ENCODE measurements at regions not wholly inside any gene's neighbourhood (a gene's known extent, or its start where the extent isn't known, plus 50 kb on each side); places are given as distances from the start of the nearest gene placed in this dataset.
"Not testable (repeated sequence)": the region's sequence is repeated elsewhere in the genome, so short reads cannot be mapped to it uniquely, and the experiment has no call there.

DNA sequence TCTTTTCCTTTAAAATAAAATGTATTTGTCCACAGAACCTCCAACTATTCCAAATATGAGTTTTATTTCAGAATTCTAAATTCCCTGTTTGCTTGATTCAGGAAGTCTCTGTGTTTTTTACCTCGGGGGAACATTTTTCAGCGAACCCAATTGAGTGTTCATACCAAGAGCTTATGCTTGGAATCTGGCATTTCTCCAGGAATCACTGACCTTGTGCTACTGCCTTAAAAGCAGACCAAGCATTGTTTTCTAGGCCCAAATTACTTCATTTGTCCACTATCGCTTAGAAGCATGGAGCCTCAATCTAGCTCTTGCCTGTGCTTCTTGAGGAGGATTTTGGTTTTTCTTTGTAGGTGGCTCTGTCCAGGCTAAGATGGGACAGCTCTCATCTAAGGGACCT is 59.4 kb downstream of the EBLN1 start:
- H3K4me3 ChIP-seq (ENCODE audit: low read depth, low read length) = no peak overlapping the region
- peak; percentile 78 for DNase-seq (ENCODE audit: low read depth)
- TF ChIP-seq, protein P1, sequence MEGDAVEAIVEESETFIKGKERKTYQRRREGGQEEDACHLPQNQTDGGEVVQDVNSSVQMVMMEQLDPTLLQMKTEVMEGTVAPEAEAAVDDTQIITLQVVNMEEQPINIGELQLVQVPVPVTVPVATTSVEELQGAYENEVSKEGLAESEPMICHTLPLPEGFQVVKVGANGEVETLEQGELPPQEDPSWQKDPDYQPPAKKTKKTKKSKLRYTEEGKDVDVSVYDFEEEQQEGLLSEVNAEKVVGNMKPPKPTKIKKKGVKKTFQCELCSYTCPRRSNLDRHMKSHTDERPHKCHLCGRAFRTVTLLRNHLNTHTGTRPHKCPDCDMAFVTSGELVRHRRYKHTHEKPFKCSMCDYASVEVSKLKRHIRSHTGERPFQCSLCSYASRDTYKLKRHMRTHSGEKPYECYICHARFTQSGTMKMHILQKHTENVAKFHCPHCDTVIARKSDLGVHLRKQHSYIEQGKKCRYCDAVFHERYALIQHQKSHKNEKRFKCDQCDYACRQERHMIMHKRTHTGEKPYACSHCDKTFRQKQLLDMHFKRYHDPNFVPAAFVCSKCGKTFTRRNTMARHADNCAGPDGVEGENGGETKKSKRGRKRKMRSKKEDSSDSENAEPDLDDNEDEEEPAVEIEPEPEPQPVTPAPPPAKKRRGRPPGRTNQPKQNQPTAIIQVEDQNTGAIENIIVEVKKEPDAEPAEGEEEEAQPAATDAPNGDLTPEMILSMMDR (conservative IDR thresholded peaks at IDR 0.05; ENCODE audit: low read depth, low read length) = no peak

DNA sequence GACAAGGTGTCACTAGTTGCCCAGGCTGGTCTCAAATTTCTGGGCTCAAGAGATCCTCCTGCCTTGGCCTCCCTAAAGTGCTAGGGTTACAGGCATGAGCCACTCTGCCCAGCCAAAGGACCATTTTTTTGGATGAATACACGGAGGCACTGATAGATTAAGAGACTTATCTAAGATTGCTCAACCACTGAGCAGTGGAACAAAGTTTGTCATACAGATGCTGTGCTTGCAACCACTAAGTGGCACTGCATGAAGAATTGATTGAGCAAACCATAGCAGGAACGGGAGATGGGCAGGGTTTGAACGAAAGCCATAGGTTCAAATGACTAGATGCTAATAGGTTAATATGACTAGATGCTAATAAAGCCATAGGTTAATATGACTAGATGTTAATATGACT is 61.1 kb downstream of the EBLN1 start:
- DNase-seq (ENCODE audit: low read depth) = no peak
- no peak overlapping the region for H3K4me3 ChIP-seq (ENCODE audit: low read depth, low read length)
- TF ChIP-seq, protein P1 (conservative IDR thresholded peaks at IDR 0.05; ENCODE audit: low read depth, low read length) = no peak

DNA sequence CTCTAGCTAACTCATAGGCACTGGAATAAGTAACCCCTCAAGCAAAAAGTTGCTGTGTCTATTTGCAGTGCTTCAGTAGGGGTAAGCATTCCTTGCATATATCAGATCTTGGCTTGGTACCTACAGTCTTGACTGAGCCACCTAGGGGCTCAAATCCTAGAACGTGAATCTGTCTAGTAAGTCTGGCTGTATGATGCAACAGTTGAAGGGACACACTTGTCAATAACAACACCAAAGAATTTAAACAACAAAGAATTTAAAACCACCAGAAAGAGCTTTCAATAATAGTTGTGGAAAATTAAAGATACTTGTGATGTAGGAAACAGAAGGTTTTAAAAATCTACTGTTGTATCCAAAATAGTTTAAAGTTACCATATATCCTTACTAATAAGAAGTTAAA is 65.4 kb downstream of the EBLN1 start:
- no peak for DNase-seq (ENCODE audit: low read depth)
- TF ChIP-seq, protein P1 (conservative IDR thresholded peaks at IDR 0.05; ENCODE audit: low read depth, low read length) = no peak
- H3K4me3 ChIP-seq (ENCODE audit: low read depth, low read length) = no peak overlapping the region

DNA sequence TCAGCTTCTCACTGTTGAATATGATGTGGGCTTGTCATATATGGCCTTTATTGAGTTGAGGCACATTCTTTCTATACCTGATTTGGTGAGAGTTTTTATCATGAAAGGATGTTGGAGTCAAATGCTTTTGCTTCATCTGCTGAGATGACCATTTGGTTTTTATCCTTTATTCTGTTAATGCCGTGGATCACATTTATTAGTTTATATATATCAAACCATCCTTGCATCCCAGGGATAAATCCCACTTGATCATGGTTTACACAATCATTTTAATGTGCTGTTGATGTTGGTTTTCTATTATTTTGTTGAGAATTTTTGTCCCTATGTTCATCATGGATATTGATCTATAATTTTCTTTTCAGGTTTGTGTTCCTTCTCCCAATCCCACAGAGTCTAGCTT is 67.0 kb downstream of the EBLN1 start:
- TF ChIP-seq, protein P1 (conservative IDR thresholded peaks at IDR 0.05; ENCODE audit: low read depth, low read length) = no peak

DNA sequence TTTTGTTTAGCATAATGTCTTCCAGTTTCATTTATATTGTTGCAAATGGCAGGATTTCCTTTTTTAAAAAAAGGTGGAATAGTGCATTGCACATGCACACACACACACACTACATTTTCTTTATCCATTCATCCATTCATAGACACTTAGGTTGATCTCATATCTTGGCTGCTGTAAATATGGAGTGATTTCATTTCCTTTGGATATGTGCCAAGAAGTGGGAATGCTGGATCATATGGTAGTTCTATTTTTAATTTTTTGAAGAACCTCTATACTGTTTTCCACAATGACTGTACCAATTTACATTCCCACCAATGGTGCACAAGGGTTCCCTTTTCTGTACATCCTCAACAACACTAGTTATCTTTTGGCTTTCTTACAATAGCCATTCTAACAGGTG is 68.9 kb downstream of the EBLN1 start:
- H3K4me3 ChIP-seq (ENCODE audit: low read depth, low read length) = no peak overlapping the region
- TF ChIP-seq, protein P1 (conservative IDR thresholded peaks at IDR 0.05; ENCODE audit: low read depth, low read length) = no peak
- peak; percentile 63 for DNase-seq (ENCODE audit: low read depth)

More for the DNA sequence above, 67.0 kb downstream of the EBLN1 start:
- DNase-seq (ENCODE audit: low read depth) = no peak
- no peak overlapping the region for H3K4me3 ChIP-seq (ENCODE audit: low read depth, low read length)

DNA sequence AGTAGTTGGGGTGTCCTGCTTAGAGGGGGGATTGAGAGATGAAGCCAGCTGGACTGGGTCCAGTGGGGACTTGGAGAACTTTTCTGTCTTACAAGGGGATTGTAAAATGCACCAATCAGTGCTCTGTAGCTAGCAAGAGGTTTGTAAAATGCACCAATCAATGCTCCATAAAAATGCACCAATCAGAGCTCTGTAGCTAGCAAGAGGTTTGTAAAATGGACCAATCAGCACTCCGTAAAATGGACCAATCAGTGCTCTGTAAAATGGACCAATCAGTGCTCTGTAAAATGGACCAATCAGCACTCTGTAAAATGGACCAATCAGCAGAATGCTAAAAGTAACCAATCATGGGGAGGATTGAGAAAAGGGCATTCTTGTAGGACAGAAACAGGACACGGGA is 71.9 kb downstream of the EBLN1 start:
- not testable (repeated sequence) for DNase-seq (ENCODE audit: low read depth); H3K4me3 ChIP-seq (ENCODE audit: low read depth, low read length)

DNA sequence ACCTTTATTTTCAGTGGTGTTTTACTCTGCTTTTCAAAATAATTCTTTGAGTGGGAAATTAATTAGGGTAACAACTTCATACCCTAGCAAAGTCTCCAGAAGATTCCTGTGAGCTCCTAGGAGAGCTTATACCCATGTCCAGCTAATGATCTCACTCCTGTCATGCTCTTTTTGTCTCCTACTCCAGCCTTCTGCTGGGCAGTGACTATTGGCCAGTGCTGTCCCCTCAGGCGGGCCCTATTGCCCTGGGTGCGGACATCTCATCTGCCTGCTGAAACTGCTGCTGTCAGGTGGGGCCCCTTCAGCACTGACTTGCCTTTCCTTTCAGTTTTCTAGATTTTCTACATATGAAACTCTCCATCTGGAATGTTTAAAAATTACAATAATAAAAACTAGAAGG is 80.3 kb downstream of the EBLN1 start:
- no peak overlapping the region for H3K4me3 ChIP-seq (ENCODE audit: low read depth, low read length)
- TF ChIP-seq, protein P1 (conservative IDR thresholded peaks at IDR 0.05; ENCODE audit: low read depth, low read length) = no peak

DNA sequence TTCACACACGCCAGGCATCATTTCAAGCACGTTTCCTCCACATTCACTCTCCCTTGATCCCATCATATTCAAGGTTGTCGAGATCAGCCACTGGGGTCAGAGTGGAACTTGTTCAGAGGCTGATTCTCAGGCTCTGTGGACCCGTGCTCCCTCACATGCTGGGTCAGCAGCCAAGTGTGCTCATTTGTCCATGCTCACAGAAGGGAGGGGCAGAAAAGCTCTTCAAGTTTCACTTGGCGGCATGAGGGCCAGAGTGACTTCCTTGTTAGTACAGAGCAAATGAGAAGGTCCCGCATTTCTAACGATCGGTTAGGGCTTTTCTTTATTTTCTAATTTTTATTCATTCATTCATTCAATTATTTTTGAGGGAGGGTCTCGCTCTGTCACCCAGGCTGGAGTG is 82.2 kb downstream of the EBLN1 start:
- no peak for DNase-seq (ENCODE audit: low read depth)
- TF ChIP-seq, protein P1 (conservative IDR thresholded peaks at IDR 0.05; ENCODE audit: low read depth, low read length) = no peak
- no peak overlapping the region for H3K4me3 ChIP-seq (ENCODE audit: low read depth, low read length)

More for the DNA sequence above, 80.3 kb downstream of the EBLN1 start:
- DNase-seq (ENCODE audit: low read depth) = no peak
